ENCODE measurements at regions not wholly inside any gene's neighbourhood (a gene's known extent, or its start where the extent isn't known, plus 50 kb on each side); places are given as distances from the start of the nearest gene placed in this dataset.
"Not testable (repeated sequence)": the region's sequence is repeated elsewhere in the genome, so short reads cannot be mapped to it uniquely, and the experiment has no call there.

GRCh38 chr12:131468206-131468605 lies 242.7 kb upstream of the SFSWAP start:
- no peak for TF ChIP-seq CTCF (IDR thresholded peaks at IDR 0.05)
- Histone ChIP-seq H3K4me1 (ENCODE audit: control insufficient read depth in 1 of 2, low read depth in 2 of 2) (no peaks in the 10 kb centered on the region), H3K4me3 (no peak overlapping the region), H3K36me3 (no peaks in the 10 kb centered on the region), H3K9me3 (no peaks in the 10 kb centered on the region), H3K27me3 (replicated peaks; ENCODE audit: insufficient read depth) (no peaks in the 10 kb centered on the region), H3K27ac (no peak overlapping the region)
- ATAC-seq (ENCODE audit: insufficient number of reproducible peaks, low FRiP score, low read depth) = no peak
- DNase-seq (ENCODE audit: low spot score) = no peak

- not testable (repeated sequence) for H3K27me3 ChIP-seq (replicated peaks; ENCODE audit: insufficient read depth); DNase-seq (ENCODE audit: low spot score); H3K36me3 ChIP-seq; H3K9me3 ChIP-seq; H3K4me3 ChIP-seq; H3K27ac ChIP-seq; ATAC-seq (ENCODE audit: insufficient number of reproducible peaks, low FRiP score, low read depth); H3K4me1 ChIP-seq (ENCODE audit: control insufficient read depth in 1 of 2, low read depth in 2 of 2)
These were observed 240.9 kb upstream of the SFSWAP start for GRCh38 chr12:131469945-131470344.

GRCh38 chr12:131471271-131471905 lies 239.5 kb upstream of the SFSWAP start:
- Histone ChIP-seq H3K27me3 (replicated peaks; ENCODE audit: insufficient read depth) (no peaks in the 10 kb centered on the region), H3K9me3 (no peaks in the 10 kb centered on the region), H3K4me3 (no peak overlapping the region), H3K36me3 (no peaks in the 10 kb centered on the region), H3K4me1 (ENCODE audit: control insufficient read depth in 1 of 2, low read depth in 2 of 2) (no peaks in the 10 kb centered on the region), H3K27ac (no peak overlapping the region)
- ATAC-seq (ENCODE audit: insufficient number of reproducible peaks, low FRiP score, low read depth) (no peak), DNase-seq (ENCODE audit: low spot score) (no peak)
- no peak for TF ChIP-seq CTCF (IDR thresholded peaks at IDR 0.05)

- TF ChIP-seq CTCF (IDR thresholded peaks at IDR 0.05) = no peak
- DNase-seq (ENCODE audit: low spot score) (no peak), ATAC-seq (ENCODE audit: insufficient number of reproducible peaks, low FRiP score, low read depth) (no peak)
- no peaks in the 10 kb centered on the region for H3K9me3 ChIP-seq
- no peak overlapping the region for H3K27ac ChIP-seq
- H3K27me3 ChIP-seq (replicated peaks; ENCODE audit: insufficient read depth) = no peaks in the 10 kb centered on the region
- no peaks in the 10 kb centered on the region for H3K36me3 ChIP-seq
- H3K4me3 ChIP-seq = no peak overlapping the region
- H3K4me1 ChIP-seq (ENCODE audit: control insufficient read depth in 1 of 2, low read depth in 2 of 2) = no peaks in the 10 kb centered on the region
These were observed 238.8 kb upstream of the SFSWAP start for GRCh38 chr12:131471946-131472732.

- ATAC-seq (ENCODE audit: insufficient number of reproducible peaks, low FRiP score, low read depth) (no peak), DNase-seq (ENCODE audit: low spot score) (no peak)
- Histone ChIP-seq H3K9me3 (no peaks in the 10 kb centered on the region), H3K4me3 (no peak overlapping the region), H3K4me1 (ENCODE audit: control insufficient read depth in 1 of 2, low read depth in 2 of 2) (no peaks in the 10 kb centered on the region), H3K36me3 (no peaks in the 10 kb centered on the region), H3K27ac (no peak overlapping the region), H3K27me3 (replicated peaks; ENCODE audit: insufficient read depth) (no peaks in the 10 kb centered on the region)
- no peak for TF ChIP-seq CTCF (IDR thresholded peaks at IDR 0.05)
These were observed 237.6 kb upstream of the SFSWAP start for GRCh38 chr12:131473261-131473660.

Measured in thoracic aorta (tissue), 2 donors.